Karpas-422 (cell line): ENCODE measurements at regions not wholly inside any gene's neighbourhood (a gene's known extent, or its start where the extent isn't known, plus 50 kb on each side); places are given as distances from the start of the nearest gene placed in this dataset.

ENCODE experiments used
- DNase-seq: peaks from one replicate; pipeline ENCODE4 v3.0.0-alpha.2; 2015
- H2AFZ ChIP-seq: fragments of 200-600 bp; sonication (generic); 2 replicates; pipeline ENCODE4 v1.6.1; 2014; ENCODE audit warnings: antibody characterized with exemption, low read length, mixed read lengths
- H3K27ac ChIP-seq: fragments of 200-600 bp; sonication (generic); 2 replicates; pipeline ENCODE4 v1.5.1; 2014; ENCODE audit warnings: mild to moderate bottlenecking, low read length, moderate library complexity
- H3K27me3 ChIP-seq: fragments of 200-600 bp; sonication (generic); 2 replicates; pipeline ENCODE4 v1.6.1; 2014; ENCODE audit warnings: low read length, mixed read lengths
- H3K36me3 ChIP-seq: fragments of 200-600 bp; sonication (generic); 2 replicates; pipeline ENCODE4 v1.6.1; 2014; ENCODE audit warnings: low read length, mixed read lengths; ENCODE audit not compliant: insufficient read depth
- H3K4me1 ChIP-seq: fragments of 200-600 bp; sonication (generic); 2 replicates; pipeline ENCODE4 v1.6.1; 2014; ENCODE audit warnings: mild to moderate bottlenecking, low read length, mixed read lengths
- H3K4me2 ChIP-seq: fragments of 200-600 bp; sonication (generic); 2 replicates; pipeline ENCODE4 v1.6.1; 2014; ENCODE audit warnings: low read length, low read depth, mild to moderate bottlenecking; ENCODE audit not compliant: poor library complexity, severe bottlenecking
- H3K4me3 ChIP-seq: fragments of 200-600 bp; sonication (generic); 2 replicates; pipeline ENCODE4 v1.5.1; 2014; ENCODE audit warnings: mild to moderate bottlenecking, antibody characterized with exemption, low read length, mixed read lengths
- H3K79me2 ChIP-seq: fragments of 200-600 bp; sonication (generic); 2 replicates; pipeline ENCODE4 v1.6.1; 2014; ENCODE audit warnings: mild to moderate bottlenecking, low read length, mixed read lengths
- H3K9ac ChIP-seq: fragments of 200-600 bp; sonication (generic); 2 replicates; pipeline ENCODE4 v1.6.0; 2014; ENCODE audit warnings: low read length
- H3K9me2 ChIP-seq: fragments of 200-600 bp; sonication (generic), shearing (Covaris generic); replicated peaks from 2 replicates; pipeline ENCODE4 v1.6.0; 2014; ENCODE audit warnings: mild to moderate bottlenecking, low read length, moderate library complexity; ENCODE audit not compliant: insufficient read depth
- H3K9me3 ChIP-seq: fragments of 300-700, 200-600 bp; sonication (generic); 2 replicates; pipeline ENCODE4 v1.6.1; 2014; ENCODE audit warnings: low read length, mixed read lengths
- H4K20me1 ChIP-seq: fragments of 200-600 bp; sonication (generic); 2 replicates; pipeline ENCODE4 v1.6.1; 2014; ENCODE audit warnings: mild to moderate bottlenecking, antibody characterized with exemption, low read length, low read depth; ENCODE audit not compliant: insufficient read depth

DNA sequence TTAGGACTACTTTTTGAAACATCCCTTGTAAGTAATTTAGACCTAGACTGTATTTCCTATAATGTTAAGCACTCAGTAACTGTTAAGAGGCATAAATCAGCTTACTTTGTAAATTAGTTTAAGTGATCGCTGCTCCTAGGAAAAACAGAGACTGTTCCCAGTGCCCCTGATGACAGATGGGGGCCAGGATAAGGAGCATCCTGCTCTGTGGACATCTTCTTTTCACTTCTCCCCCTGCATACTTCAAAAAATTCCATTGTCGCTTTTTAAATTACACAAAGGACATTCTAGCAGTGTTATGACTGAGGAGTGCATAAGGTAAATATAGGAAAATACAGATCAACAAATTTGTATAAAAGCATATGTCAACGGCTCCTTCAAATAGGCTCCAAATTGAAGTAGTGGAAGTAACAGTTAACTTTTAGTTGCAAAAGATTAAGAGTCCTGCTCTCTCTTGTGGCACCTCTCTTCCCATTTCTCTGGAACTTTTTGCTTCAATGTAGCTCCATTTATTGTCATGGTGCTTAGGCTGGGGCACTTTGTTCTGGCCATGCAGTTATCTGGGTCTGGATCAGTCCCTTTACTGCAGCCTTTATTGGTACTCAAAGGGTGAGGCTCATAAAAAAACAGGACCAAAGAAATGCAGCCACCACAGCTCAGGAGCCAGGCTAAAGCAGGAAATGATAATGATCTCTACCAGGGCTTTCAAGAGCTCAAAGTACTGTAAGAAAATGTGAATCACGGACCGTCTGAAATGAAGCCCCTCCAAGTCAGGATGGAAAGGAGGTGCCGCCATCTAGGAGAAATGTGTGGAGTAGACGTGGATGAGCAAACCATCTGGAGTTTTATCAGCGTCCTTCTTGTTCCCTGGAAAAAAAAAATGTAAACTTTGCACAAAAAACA, 162.1 kb upstream of the ZNF516 start:
- Histone ChIP-seq H3K4me2 (no peak overlapping the region), H3K9me3 (no peaks in the 10 kb centered on the region), H2AFZ (no peak overlapping the region), H3K9ac (no peak overlapping the region), H3K9me2 (no peaks in the 10 kb centered on the region), H3K36me3 (no peaks in the 10 kb centered on the region), H3K4me3 (no peak overlapping the region), H3K79me2 (no peaks in the 10 kb centered on the region), H3K27me3 (no peaks in the 10 kb centered on the region), H3K27ac (no peak overlapping the region), H3K4me1 (peaks cover 8% of the 10 kb centered on the region), H4K20me1 (no peaks in the 10 kb centered on the region)
- no peak for DNase-seq

DNA sequence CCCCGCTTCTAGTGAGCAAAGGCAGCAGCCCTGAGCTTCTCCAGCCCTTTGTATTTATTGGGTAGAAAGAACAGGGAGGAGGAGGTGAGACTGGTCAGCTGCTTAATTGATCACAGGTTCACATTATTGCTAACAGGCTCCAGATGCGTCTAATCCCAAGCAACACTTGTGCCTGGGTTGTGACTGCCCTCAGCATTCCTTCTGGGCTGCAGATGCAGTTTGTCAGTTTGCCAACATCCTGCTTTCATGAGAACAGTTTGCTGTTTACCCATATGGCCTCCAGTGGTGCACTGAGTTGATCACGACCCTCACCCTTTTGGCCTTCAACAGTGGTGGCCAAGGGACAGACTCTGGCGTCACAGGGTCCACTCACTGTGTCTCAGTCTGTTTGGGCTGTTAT, 159.5 kb upstream of the ZNF516 start:
- Histone ChIP-seq H3K36me3 (no peaks in the 10 kb centered on the region), H3K4me2 (no peak overlapping the region), H3K4me3 (no peak overlapping the region), H4K20me1 (no peaks in the 10 kb centered on the region), H3K9me2 (no peaks in the 10 kb centered on the region), H3K4me1 (peaks cover 8% of the 10 kb centered on the region), H3K9ac (no peak overlapping the region), H3K27ac (no peak overlapping the region), H3K9me3 (no peaks in the 10 kb centered on the region), H3K27me3 (no peaks in the 10 kb centered on the region), H3K79me2 (no peaks in the 10 kb centered on the region), H2AFZ (no peak overlapping the region)
- no peak for DNase-seq

- Histone ChIP-seq H3K9me3 (no peaks in the 10 kb centered on the region), H2AFZ (no peak overlapping the region), H3K4me2 (no peak overlapping the region), H3K9ac (no peak overlapping the region), H3K27me3 (no peaks in the 10 kb centered on the region), H3K27ac (no peak overlapping the region), H3K4me1 (no peaks in the 10 kb centered on the region), H3K9me2 (no peaks in the 10 kb centered on the region), H3K4me3 (no peak overlapping the region), H4K20me1 (no peaks in the 10 kb centered on the region), H3K79me2 (no peaks in the 10 kb centered on the region), H3K36me3 (no peaks in the 10 kb centered on the region)
- DNase-seq, result no peak
Measured at GRCh38 chr18:76647322-76647721, 152.3 kb upstream of the ZNF516 start.

DNA sequence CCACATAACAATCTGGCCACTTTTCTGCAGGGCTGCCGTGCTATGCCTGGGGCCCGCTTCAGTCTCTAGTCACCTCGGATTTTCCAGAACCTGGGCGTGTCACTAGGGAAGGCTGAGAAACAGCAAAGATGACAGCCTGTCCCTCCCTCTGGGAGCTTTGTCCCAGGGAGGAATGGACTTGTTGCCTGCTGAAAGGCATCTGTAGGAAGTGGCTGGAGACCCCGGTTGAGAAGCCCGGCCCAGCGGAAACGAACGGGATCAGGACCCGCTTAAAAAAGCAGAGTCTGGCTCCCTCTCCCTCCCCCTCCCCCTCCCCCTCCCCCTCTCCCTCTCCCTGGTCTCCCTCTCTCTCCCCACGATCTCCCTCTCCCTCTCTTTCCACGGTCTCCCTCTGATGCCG, 149.5 kb upstream of the ZNF516 start:
- DNase-seq, result no peak
- Histone ChIP-seq H3K9ac (no peak overlapping the region), H3K27ac (no peak overlapping the region), H3K9me3 (no peaks in the 10 kb centered on the region), H3K27me3 (no peaks in the 10 kb centered on the region), H3K4me1 (no peaks in the 10 kb centered on the region), H3K4me2 (no peak overlapping the region), H3K4me3 (no peak overlapping the region), H3K36me3 (no peaks in the 10 kb centered on the region), H3K79me2 (no peaks in the 10 kb centered on the region), H2AFZ (no peak overlapping the region), H3K9me2 (no peaks in the 10 kb centered on the region), H4K20me1 (no peaks in the 10 kb centered on the region)

GRCh38 chr18:76643996-76644395, 149.0 kb upstream of the ZNF516 start:
- Histone ChIP-seq H3K9me3 (no peaks in the 10 kb centered on the region), H3K27me3 (no peaks in the 10 kb centered on the region), H3K4me1 (no peaks in the 10 kb centered on the region), H4K20me1 (no peaks in the 10 kb centered on the region), H3K4me3 (no peak overlapping the region), H3K9ac (no peak overlapping the region), H3K9me2 (no peaks in the 10 kb centered on the region), H3K79me2 (no peaks in the 10 kb centered on the region), H3K27ac (no peak overlapping the region), H3K4me2 (no peak overlapping the region), H3K36me3 (no peaks in the 10 kb centered on the region), H2AFZ (no peak overlapping the region)
- no peak for DNase-seq

- no peaks in the 10 kb centered on the region for H3K36me3 ChIP-seq
- no peak overlapping the region for H3K27ac ChIP-seq
- H3K9ac ChIP-seq, result no peak overlapping the region
- no peak for DNase-seq
- no peaks in the 10 kb centered on the region for H3K79me2 ChIP-seq
- no peak overlapping the region for H3K4me3 ChIP-seq
- H3K9me3 ChIP-seq, result no peaks in the 10 kb centered on the region
- H4K20me1 ChIP-seq, result no peaks in the 10 kb centered on the region
- H3K4me2 ChIP-seq, result no peak overlapping the region
- H2AFZ ChIP-seq, result no peak overlapping the region
- H3K27me3 ChIP-seq, result 0 out of 2 replicates have a peak, but pooled peaks cover 2% of the 10 kb centered on the region
- no peaks in the 10 kb centered on the region for H3K9me2 ChIP-seq
- H3K4me1 ChIP-seq, result no peaks in the 10 kb centered on the region
Measured at GRCh38 chr18:76643199-76643598, 148.2 kb upstream of the ZNF516 start.

DNA sequence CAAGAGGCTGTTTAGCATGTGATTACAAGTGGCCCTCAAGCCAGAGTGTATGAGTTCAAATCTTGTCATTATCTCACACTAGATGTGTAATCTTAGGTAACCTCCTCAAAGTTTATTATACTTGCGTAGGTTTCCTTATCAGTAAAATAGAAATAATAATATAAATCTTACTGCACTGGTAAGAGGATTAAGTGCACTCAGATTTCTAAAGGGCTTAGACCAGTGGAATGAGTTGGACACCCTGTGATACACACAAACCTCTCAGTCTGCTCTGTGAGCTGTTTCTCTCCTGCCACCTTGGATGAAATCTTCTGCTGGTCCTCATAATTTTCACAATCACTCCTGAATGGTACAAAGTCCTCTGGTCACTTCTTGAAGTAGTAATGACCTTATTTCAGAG, 145.4 kb upstream of the ZNF516 start:
- Histone ChIP-seq H2AFZ (no peak overlapping the region), H3K27ac (no peak overlapping the region)

DNA sequence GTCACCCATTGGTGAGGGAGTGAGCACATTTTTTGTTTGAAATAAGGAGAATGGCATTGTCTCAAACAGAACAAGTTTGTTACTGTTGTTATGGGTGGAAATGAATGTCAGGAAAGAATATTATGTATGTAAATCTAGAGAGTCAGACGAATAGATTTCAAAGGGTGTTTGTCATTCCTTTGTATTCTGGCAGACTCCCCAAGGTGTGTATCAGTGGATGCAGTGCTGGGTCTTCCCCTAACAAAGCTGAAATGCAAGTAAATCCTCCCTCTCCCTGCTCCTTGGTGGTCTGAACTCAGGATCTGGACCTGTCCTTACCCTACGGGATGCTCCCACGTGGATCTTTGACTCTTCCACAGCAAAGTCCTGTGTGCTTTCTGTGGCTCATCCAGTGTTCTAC, 139.5 kb upstream of the ZNF516 start:
- Histone ChIP-seq H3K36me3 (no peaks in the 10 kb centered on the region), H3K9me3 (no peaks in the 10 kb centered on the region), H3K9me2 (no peaks in the 10 kb centered on the region), H3K27me3 (0 out of 2 replicates have a peak, but pooled peaks cover 2% of the 10 kb centered on the region), H3K9ac (no peak overlapping the region), H3K79me2 (no peaks in the 10 kb centered on the region), H3K4me2 (no peak overlapping the region), H4K20me1 (no peaks in the 10 kb centered on the region), H2AFZ (no peak overlapping the region), H3K27ac (no peak overlapping the region), H3K4me1 (no peaks in the 10 kb centered on the region), H3K4me3 (no peak overlapping the region)
- DNase-seq, result no peak

More for the DNA sequence above, 145.4 kb upstream of the ZNF516 start:
- Histone ChIP-seq H3K36me3 (no peaks in the 10 kb centered on the region), H3K79me2 (no peaks in the 10 kb centered on the region), H3K9me2 (no peaks in the 10 kb centered on the region), H3K9ac (no peak overlapping the region), H3K4me1 (no peaks in the 10 kb centered on the region), H3K27me3 (0 out of 2 replicates have a peak, but pooled peaks cover 2% of the 10 kb centered on the region), H3K4me2 (no peak overlapping the region), H4K20me1 (no peaks in the 10 kb centered on the region), H3K9me3 (no peaks in the 10 kb centered on the region), H3K4me3 (no peak overlapping the region)
- DNase-seq, result no peak
